Femur (tissue), 1 donor: ENCODE measurements at regions not wholly inside any gene's neighbourhood (a gene's known extent, or its start where the extent isn't known, plus 50 kb on each side); places are given as distances from the start of the nearest gene placed in this dataset.

Experiments used
- DNase-seq: peaks from one replicate; pipeline ENCODE4 v3.0.0-alpha.2; 2017

DNA sequence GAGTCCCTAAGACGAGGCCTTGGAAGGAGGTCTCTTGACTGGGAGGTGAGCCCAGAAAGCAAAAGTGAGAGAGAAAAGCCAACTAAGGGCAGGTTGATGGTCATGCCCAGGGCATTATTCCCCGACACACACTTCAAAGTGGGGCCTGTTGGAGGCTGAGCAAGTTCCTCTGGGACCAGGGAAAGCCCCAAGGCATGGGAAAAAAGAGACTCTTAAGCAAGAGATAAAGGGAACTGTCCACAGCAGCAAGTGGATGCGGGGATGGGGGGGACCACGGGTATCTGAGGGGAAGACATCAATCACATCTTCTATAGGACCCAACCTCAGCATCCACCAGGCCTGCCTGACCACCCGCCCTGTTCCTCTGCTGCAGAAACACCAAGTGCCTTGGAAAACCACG lies 119.9 kb upstream of the MAFB start:
- no peak for DNase-seq

DNA sequence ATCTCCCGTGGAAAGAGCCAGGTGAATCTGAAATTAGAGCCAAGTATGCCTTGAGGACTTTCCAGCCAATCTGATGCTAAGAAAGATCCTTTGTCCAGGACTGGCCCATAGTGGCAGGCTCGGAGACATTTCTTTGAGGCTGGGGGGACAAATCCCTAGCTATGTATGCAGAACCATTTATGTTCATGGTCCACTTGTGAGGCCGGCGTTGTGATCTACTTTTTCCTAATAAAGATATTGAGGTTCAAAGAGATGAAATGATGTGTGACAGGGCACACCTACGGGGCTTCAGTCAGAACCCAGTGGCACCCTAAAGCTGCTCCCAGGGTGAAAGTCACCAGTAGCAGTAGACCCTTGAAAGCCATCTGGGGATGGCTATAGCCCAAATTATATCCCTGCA lies 120.3 kb upstream of the MAFB start:
- no peak for DNase-seq

DNA sequence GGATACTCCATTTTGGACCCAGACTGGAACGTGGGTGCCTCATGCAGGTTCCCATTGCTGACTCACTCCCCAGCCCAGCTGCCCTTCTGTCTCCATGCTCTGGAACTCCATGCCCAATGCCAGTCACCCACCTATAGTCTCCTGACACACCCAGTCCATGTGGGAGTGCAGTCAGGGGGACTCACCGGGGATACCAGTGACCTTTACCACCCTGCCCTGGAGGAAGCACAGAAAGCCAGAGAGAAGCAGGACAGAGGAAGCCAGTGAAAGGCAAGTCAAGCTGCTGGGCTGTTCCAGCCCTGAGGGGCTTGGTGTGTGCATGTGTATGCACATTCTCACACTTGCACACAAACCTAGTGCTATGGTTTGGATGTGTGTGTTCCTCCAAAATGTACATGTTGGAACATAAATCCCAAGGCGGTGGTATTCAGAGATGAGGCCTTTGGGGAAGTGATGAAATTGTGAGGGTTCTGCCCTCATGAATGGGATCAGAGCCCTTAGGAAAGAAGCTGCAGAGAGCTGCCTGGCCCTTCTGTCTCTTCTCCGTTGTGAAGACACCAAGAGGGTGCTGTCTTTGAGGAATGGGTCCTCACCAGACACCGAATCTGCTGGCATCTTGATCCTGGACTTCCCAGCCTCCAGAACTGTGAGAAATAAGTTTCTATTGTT lies 121.4 kb upstream of the MAFB start:
- no peak for DNase-seq

DNA sequence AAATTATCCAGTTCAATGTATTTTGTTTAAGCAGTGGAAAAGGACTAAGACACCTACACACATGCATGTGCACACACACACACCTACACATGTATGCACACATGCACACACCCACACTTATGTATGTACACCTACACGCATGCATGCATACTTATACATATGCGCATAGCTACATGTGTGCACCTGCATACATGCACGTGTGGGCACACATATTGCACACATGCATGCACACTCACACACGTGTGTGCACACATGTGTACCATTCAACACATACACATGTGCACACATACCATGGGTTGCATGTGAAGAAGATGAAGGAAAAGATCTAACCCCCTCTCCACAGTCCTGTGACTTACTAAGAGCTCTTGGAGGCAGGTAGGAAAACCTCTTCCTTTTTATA lies 122.0 kb upstream of the MAFB start:
- DNase-seq: no peak

DNA sequence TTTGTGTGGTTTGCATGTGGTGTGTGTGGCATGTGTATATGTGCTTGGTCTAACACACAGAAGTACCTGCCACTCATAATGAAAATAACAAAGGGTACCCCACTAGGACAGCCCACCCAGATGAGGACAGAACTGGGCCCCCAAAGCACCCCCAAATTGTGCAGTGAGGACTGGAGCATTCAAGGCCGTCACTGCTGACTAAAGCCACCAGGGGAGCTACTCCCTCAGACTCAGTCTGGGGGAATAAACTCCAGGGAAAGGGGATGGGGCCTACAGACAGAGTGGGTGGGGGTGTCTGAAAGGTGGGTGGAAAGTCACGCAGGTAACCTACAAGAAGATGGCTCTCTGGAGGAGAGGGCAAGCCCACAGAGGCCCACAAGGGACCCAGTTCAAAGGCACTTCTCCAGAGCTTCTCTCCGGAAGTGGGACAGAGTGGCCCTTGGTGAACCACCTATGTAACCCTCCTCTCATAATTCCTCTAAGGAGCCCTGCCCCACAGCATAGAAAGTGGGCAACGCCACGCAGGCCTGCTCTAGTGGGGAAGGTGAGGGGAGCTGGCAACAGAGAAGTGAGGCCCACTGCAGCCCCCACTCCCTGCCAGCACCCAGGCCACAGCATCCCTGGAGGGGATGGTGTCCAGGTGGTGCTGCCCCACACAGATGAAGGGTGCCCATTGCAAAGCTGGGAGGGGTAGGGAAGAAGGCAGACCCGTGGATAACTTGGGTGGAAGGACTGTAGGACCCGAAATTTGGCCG lies 122.8 kb upstream of the MAFB start:
- no peak for DNase-seq

DNA sequence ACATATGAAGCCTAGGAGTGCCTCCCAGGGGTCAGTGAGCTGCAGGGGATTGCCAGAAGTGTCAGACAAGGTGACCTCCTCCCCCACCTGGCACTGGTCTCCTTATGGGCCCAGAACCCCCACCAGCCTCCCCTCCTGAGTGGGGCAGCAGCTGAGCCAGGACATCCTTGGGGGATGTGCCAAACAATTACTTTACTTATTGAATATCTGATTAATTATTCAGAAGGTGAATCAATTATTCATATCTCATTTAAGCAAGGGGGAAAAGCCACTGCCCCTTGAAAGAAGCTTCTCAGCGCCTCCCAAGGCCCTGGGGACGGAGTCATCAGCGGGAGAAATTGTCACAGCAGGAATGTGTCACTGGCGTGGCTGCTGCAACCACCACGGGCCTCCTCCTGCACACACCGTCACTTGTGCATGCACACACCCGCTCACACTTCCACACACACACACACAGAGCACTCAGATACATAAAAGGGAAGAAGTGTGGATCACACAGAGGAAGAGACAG lies 123.4 kb upstream of the MAFB start:
- DNase-seq: no peak

DNA sequence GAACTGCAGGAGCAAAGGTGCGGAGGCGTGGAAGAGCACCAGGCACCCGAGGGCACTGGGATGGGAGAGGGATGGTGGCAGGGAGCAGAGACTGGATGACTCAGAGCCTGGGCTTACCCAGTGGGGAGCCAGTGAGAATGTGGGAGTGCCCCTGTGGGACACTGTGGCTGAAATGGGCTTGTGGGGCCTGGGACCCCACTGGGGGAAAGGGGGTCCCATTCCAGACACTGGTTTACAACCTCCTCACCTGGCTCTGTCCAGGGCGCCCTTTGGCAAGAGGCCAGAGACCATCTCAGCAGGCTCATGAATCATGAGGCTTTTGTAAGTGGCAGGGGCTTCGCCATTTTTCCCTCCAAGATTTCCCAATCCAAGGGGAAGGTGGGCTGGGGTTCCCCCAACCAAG lies 124.0 kb upstream of the MAFB start:
- DNase-seq: no peak

DNA sequence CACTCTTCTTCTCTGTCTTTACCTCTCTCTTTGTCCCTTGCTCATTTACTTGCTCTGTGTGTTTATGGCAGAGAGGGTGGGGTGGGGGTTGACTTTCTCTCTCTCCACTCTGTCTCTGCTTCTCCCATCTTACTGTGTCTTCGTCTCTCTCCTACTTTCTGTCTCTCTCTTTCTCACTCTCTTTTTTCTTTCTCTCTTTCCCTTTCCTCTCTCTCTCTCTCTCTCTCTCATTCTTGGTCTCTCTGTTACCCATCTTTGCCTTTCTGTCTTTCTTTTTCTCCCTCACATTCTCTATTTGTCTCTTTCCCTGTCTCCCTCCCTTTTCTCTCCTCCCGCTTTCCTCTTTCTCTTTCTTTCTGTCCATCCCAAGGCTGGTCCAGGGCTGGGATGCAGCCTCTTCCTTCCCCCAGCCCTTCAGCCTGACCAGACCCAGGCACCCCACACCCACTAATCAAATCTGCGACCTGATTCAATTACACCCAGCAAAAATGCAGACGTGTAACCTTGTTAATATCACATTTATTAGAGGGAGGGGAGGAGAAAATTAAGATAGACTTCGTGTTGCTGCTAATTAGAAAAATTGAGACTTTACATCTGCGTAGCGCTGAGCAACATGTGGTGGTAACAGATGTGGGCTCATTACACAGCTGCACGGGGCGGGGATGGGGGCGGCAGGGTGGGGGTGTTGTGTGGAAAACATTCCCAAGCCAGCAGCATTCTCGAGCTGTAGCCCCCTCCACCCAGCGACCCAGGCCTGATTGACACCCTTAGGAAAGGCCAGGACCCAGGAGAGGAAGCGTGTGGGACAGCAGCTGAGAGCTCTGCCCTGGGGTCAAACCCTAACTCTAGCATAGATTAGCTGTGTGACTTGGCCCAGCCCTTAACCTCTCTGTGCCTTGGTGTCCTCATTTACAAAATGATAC lies 124.9 kb upstream of the MAFB start:
- no peak for DNase-seq

DNA sequence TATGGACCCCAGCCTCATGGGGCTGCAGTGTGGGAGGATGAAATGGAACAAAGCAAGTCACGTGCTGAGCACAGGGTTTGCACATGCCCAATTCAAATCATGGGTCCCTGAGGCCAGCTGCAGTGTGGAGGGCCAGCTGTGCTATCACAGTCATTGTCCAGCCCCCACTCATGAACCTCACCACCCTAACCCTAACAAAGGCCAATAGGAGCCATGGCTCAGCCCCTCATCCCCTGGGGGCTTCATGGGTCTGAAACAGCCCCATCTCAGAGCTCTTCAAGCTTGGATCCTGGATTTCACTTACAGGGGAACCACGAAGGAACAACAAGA lies 125.6 kb upstream of the MAFB start:
- no peak for DNase-seq

DNA sequence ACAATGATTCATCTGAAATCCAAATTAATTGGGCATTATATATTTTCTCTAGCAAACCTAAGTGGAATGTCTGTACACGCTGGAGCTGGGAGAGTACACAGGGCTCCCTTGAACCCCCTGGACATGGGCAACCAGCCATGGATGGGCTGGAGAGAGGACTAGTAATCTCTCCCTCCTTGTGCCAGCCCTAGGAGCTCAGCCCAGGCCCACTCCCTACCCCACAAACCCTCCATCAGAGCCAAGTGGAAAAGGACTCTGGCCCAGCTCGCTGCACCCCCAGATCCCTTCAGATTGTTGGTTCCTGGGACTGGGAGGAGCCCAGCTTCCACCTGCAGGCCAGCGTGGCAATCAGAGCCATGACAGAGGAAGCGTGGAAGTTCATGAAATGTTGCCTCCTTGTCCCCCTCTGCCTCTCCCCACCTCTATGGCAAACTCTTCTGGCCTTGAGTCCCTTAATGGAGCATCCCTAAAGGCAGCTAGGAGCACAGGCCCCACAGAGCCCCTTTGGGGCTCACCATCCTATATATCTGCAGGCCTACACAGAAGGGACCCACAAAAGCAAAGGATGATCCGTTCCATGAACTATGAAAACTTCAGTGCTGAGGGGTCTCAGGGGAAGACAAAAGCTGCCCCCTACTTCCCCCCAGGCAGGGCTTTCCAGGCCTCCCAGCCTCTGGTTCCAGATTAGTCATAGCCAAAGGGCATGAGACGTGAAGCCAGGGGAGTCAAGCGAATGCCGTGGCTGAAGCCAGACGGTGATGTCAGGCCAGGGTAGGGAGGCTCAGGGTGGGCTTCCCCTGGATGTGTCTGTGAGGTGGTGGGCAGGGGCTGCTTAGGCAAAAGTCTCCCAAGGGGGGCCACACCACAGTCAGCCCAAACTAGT lies 126.4 kb upstream of the MAFB start:
- no peak for DNase-seq

DNA sequence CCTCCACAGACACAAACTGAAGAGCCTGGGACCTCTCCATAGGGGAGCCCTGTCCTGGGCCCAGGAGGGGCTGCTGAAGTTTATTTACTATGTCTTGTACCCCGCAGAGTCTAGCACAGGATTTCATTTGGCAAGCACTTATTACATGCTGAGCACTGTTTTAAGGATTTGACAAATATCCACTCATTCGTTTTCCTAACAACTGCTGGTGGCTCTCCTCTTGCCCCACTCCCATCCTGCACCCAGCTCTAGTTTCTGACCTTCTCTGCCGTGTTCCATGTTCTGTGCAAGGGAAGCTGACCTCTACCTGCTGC lies 127.0 kb upstream of the MAFB start:
- no peak for DNase-seq

DNA sequence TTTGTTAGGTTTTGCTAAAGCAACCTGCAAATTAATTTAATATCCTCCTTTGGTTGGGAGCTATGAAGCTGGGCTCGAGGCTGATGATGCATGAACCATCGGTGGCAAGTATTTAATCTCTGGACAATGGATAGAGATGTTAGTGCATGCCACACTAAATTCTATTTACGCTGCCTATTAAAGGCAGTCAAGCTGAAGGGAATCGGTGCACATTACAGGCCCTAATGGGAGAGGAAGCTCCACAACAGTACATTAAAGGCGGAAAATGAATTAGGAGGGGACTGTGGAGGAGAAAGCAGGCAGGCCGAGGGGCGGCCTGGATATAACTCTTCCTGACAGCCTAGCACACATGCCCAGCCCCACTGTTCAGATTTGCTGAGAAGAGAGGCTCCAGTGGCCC lies 132.4 kb upstream of the MAFB start:
- no peak for DNase-seq

DNA sequence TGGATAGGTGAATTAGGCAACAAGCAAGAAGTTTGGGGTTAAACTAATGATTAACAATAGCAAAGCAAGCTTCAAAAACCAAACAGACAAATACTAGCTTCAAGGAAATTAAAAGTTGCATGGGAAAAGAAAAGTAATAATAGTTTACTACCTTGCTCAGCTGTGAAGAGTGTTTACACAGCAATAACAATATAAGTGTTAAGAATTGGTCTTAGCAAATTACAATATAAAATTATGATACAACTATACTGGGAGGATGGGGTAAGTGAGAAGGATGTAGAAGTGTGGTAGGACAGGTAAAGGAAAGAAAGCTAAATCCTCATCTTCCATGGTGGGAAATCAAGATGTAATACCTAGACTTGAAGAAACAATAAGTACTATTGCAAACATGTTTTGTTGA lies 137.7 kb upstream of the MAFB start:
- no peak for DNase-seq

DNA sequence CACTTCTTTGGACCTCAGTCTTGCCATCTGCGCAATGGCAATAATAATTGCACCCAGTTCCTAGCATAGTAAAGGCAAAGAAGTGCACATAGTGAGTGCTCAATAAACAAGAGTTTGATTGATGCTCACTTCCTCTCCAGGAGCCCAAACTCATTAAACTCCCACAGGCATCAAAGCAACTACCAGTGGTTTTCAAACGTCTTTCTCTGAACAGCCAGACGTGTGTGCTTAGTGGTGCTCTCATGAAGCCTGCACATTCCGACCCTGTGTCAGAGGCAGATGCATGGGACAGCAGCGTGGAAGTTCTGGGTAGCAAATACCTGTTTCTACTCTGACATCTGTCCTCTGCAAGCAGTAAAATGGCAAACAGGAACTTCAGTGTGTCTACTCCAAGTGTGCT lies 146.3 kb upstream of the MAFB start:
- no peak for DNase-seq

DNA sequence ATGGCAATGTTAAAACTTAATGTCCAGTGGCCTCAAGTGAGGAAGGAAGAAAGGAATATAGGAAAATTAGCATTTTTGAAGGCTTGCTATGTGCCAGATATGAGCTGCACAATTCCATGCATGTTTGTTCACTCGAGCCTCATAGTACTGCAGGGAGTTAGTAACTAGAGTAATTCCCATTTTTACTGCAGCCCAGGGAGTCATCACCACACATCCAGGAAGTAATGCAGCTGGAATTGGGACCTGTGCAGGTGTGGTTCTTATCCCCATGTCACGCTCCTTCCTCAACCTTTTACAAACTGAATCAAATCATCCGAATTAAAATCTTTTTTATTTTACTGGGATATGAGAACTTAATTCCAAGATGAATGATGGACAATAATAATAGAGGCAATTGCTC lies 149.5 kb upstream of the MAFB start:
- DNase-seq: no peak

DNA sequence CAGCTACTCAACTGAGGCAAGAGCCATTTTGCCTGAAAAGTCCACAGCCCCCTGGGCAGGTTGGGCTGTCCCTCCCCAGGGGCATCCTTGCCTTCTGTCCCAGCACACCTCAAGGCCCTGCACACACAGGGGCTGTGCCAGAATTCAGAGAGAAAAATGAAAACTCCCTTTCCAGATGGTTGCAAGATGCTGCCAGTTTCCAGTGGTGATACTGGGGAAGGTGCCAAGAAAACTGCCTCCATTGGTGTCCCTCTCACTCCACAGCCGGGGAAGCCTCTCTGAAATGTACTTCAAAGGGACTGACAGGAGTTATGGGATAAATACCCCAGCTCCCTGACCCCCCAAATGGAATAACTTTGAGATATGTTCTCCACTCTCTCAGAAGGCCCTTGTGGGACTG lies 154.2 kb upstream of the MAFB start:
- DNase-seq: peak; percentile 63

DNA sequence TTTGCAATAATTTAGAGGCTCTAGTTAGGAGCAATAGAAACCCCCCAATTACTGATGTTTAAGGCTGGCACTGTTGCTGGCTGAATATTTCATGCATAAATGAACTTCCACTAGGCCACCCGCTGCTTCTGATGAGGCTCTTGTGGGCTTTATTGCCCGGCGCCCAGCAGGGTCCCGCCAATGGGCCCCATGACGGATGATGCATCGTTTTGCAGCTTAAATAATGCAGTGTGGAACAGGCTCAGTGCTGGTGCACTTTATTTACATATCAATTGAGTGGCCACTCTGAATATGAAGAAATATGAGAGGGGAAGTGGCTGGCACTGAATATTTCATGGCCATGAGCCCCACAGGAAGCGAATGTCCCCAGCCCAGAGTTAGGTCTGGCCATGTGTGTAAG lies 155.3 kb upstream of the MAFB start:
- no peak for DNase-seq

DNA sequence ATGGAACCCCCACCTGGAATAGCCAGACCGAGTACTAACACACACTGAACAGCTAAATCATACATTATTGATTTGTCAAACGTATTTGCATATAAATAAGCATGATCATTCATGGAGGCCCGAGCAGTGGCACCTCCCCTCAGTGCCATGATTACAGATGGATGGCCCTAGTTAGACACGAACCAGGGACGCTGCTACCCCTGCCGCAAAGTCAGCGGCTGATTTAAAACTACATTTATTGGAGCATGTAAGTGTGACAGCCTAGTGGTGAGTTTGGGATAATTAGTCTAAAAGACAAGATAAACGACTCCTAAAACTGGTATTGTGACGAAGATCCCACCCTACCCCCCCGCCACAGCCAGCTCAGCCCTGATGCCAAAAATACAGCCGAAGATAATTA lies 159.1 kb upstream of the MAFB start:
- DNase-seq: no peak

DNA sequence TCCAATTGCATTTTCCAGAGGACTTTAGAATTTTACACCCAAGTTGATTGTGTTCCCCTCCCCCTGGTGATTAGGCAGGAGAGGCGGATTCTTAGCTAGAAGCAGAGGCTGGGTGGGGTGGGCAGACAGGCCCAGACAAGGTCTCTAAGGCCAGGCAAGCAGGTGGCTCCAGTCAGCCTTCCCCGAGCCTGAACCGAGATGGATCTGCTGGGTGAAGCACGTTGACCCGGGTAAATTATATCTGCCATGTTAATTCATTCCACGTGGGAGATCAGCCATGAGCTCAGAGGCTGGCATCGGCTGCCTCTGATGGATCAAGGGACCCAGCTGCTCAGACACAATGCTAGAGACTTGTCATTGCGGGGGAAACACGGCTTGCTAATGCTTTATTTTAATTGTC lies 159.5 kb upstream of the MAFB start:
- DNase-seq: no peak

DNA sequence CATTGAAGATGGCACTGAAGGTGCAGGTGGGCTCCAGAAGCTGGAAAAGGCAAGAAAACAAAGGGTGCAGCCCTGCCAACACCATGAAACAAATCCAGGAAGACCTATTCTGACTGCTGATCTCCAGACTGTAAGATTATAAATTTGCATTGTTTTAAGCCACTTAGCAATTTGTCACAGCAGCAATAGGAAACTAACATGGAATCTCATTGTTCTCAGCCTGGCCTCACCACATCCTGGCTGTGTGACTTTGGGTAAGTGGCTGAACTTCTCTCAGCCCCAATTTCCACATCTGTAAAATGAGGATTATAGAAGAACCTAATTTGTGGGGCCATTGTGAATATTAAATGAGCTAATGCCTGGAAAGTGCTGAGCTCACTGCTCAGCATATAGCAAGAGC lies 160.4 kb upstream of the MAFB start:
- no peak for DNase-seq

DNA sequence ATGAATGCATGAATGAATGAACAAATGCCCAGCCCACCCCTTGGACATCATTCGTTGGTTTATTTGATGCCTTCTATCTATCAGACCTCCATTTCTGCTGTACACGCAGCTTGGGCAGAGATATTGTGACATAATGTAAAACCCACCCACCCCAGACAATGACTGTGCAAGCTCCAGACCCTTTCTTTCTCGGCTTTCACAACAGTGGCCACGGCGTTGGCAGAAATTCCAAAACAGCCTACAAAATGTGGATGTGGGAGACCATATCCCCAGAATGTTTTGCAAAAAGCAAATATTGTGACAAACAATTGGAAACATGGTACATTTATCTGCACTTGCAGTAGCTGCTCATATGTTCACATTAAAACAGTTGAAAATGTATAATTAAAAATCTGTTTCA lies 162.0 kb upstream of the MAFB start:
- DNase-seq: no peak

DNA sequence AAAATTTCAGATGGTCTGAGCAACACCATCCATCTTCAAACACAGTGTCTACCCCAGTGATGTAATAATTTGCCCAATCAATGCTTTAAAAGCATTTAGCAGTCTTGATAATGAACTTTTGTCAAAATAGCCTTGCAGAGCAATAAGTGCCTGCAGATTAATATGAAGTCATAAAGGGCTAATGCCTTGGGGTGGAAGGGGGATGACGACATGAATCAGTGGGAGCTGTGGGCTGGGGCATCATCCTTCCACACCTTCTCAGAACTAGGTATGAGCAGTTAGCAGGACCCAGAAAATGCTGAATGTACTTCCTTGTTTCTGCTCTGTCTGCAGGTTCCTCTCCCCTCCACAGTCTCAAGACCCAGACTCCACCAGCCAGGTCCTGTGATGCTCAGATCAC lies 166.2 kb upstream of the MAFB start:
- DNase-seq: no peak

DNA sequence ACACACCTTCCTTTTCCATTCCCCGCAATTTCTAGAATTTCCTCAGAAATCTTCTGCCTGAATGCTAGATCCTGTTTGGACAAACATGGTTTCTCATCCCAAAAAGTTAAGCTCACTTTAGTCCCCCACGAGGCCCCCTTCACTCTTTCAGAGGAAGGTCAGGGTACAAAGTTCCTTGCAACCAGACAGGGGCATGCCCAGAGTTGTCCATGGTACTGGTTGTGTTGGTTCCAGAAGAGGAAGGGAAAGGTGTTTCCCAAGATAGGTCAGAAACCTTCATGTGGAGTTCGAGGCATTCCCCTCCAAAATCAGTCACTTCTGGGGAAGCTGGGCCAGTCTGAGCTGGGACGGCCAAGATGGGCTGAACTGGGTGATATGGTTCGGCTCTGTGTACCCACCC lies 167.6 kb upstream of the MAFB start:
- DNase-seq: no peak
